DOHH2 (cell line): ENCODE measurements at regions not wholly inside any gene's neighbourhood (a gene's known extent, or its start where the extent isn't known, plus 50 kb on each side); places are given as distances from the start of the nearest gene placed in this dataset.

ENCODE experiments used
- H3F3A ChIP-seq: fragments of 200-600 bp; sonication (generic), shearing (Covaris generic); 2 replicates; pipeline ENCODE4 v1.6.0; 2016; ENCODE audit warnings: antibody characterized with exemption, mild to moderate bottlenecking; ENCODE audit not compliant: control insufficient read depth, insufficient read depth
- H3K27ac ChIP-seq: fragments of 200-600 bp; sonication (generic); 2 replicates; pipeline ENCODE4 v1.5.1; 2014; ENCODE audit warnings: low read depth, mild to moderate bottlenecking, low read length, moderate library complexity
- H3K27me3 ChIP-seq: fragments of 200-600 bp; sonication (generic); 2 replicates; pipeline ENCODE4 v1.6.1; 2014; ENCODE audit warnings: mild to moderate bottlenecking, low read length, mixed read lengths; ENCODE audit not compliant: control insufficient read depth
- H3K36me3 ChIP-seq: fragments of 200-600 bp; sonication (generic); 2 replicates; pipeline ENCODE4 v1.6.1; 2014; ENCODE audit warnings: mild to moderate bottlenecking, low read length, moderate library complexity, mixed read lengths; ENCODE audit not compliant: control insufficient read depth
- H3K4me1 ChIP-seq: fragments of 200-600 bp; sonication (generic); 2 replicates; pipeline ENCODE4 v1.6.1; 2014; ENCODE audit warnings: mild to moderate bottlenecking, low read length, mixed read lengths; ENCODE audit not compliant: control insufficient read depth
- H3K4me2 ChIP-seq: fragments of 200-600 bp; sonication (generic); 2 replicates; pipeline ENCODE4 v1.6.0; 2014; ENCODE audit warnings: mild to moderate bottlenecking, low read length, moderate library complexity
- H3K4me3 ChIP-seq: fragments of 200-600 bp; sonication (generic); 2 replicates; pipeline ENCODE4 v1.5.1; 2014; ENCODE audit warnings: mild to moderate bottlenecking, low read length, mixed read lengths
- H3K79me2 ChIP-seq: fragments of 200-600 bp; sonication (generic); 2 replicates; pipeline ENCODE4 v1.6.1; 2014; ENCODE audit warnings: mild to moderate bottlenecking, low read length, mixed read lengths; ENCODE audit not compliant: control insufficient read depth
- H3K9me2 ChIP-seq: fragments of 200-600 bp; sonication (generic); replicated peaks from 2 replicates; pipeline ENCODE4 v1.6.1; 2014; ENCODE audit warnings: mild to moderate bottlenecking, low read length, mixed read lengths; ENCODE audit not compliant: control insufficient read depth
- H3K9me3 ChIP-seq: fragments of 200-600 bp; sonication (generic); 2 replicates; pipeline ENCODE4 v1.6.1; 2014; ENCODE audit warnings: antibody characterized with exemption, low read length, mixed read lengths; ENCODE audit not compliant: control insufficient read depth, insufficient read depth
- H4K20me1 ChIP-seq: fragments of 200-600 bp; sonication (generic); 2 replicates; pipeline ENCODE4 v1.6.0; 2014; ENCODE audit warnings: low read depth, mild to moderate bottlenecking, antibody characterized with exemption, low read length, moderate library complexity; ENCODE audit not compliant: control insufficient read depth, insufficient read depth
- CTCF ChIP-seq: fragments of 200-600 bp; sonication (generic); IDR thresholded peaks from one replicate; pipeline ENCODE4 v1.5.1; 2014; ENCODE audit warnings: antibody characterized with exemption, mild to moderate bottlenecking, low read depth, low read length; ENCODE audit not compliant: poor library complexity, severe bottlenecking
- EZH2phosphoT487 ChIP-seq: fragments of 200-600 bp; sonication (generic); IDR thresholded peaks from 2 replicates; pipeline ENCODE4 v1.6.1; 2017; ENCODE audit warnings: borderline replicate concordance, mild to moderate bottlenecking, antibody characterized with exemption, low read length, moderate library complexity, mixed read lengths

DNA sequence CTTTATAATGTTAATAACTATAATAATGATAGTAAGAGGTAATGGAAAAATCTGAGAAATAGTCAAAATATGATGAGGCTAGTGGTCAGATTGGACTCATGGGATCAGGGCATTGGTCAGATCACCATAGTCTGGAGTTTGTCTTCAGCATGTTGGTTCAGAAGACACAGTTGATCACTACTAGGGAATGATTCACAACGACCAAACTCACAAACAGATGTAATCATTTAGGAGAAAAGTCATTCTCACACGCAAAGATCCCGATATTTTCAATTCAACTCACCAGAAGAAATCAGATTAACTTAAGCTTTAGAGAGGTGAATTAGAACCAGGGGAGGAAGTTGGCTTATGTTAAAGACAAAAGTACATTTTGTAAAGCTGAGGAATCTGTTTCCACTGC lies 131.8 kb downstream of the LURAP1L start:
- TF ChIP-seq EZH2phosphoT487, result no peak
- TF ChIP-seq CTCF, result no peak

DNA sequence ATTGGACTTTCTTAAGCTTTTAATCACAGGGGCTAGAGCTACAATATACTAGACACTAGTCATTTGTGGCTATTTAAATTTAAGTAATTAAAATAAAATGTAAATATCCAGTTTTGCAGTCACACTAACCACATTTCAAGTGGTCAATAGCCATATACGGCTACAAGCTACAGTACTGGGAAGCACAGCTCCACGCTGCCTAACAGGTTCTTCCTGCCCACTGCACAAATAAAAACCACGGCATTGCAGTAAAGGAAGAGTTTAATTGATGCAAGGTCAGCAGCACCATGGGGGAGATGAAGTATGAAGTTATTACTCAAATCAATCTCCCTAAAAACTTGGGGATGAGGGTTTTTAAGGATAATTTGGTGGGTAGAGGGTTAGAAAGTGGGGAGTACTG lies 134.1 kb downstream of the LURAP1L start:
- Histone ChIP-seq H3K9me3 (no peaks in the 10 kb centered on the region; the same call in 1 of the 2 replicates), H3K4me2 (no peak overlapping the region), H4K20me1 (no peaks in the 10 kb centered on the region), H3F3A (no peaks in the 10 kb centered on the region), H3K4me1 (no peaks in the 10 kb centered on the region), H3K27me3 (no peaks in the 10 kb centered on the region), H3K9me2 (no peaks in the 10 kb centered on the region), H3K4me3 (no peak overlapping the region), H3K27ac (no peak overlapping the region), H3K36me3 (no peaks in the 10 kb centered on the region), H3K79me2 (no peaks in the 10 kb centered on the region)
- TF ChIP-seq CTCF (no peak), EZH2phosphoT487 (no peak)

More for the DNA sequence above, 131.8 kb downstream of the LURAP1L start:
- H3K79me2 ChIP-seq, result no peaks in the 10 kb centered on the region
- H3F3A ChIP-seq, result no peaks in the 10 kb centered on the region
- H3K27ac ChIP-seq, result no peak overlapping the region
- no peak overlapping the region for H3K4me2 ChIP-seq
- no peak overlapping the region for H3K4me3 ChIP-seq
- no peaks in the 10 kb centered on the region for H3K4me1 ChIP-seq
- no peaks in the 10 kb centered on the region; the same call in 1 of the 2 replicates for H3K9me3 ChIP-seq
- no peaks in the 10 kb centered on the region for H3K36me3 ChIP-seq
- no peaks in the 10 kb centered on the region for H3K27me3 ChIP-seq
- no peaks in the 10 kb centered on the region for H3K9me2 ChIP-seq
- no peaks in the 10 kb centered on the region for H4K20me1 ChIP-seq

DNA sequence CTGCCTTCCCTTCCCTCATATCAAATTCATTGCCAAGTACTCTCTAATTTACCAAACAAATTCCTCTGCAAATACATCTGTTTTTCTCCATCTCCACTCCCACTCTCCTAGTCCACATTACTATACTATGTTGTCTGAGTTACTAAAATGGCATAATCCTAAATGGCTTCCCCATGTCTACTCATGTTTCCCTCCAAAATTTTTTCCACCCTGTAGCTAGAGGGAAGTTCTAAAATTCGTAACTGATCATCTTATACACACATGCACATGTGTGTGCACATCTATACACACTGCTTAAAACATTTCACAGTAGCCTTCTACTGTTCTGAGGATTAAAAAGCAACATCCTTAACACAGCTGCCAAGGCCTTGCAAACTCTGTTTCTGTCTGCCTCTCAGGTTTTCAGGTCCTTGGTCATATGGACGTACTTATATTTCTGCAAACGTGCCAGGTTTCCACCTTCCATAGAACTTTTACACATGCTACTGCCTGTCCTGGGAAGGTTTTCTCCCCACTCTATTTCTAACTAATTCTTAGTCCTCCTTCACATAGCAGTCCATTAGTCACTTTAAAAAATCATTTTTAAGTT lies 140.6 kb downstream of the LURAP1L start:
- Histone ChIP-seq H3K9me3 (no peaks in the 10 kb centered on the region), H3F3A (no peaks in the 10 kb centered on the region), H3K36me3 (no peaks in the 10 kb centered on the region), H3K27ac (no peak overlapping the region), H3K27me3 (no peaks in the 10 kb centered on the region), H3K4me1 (no peaks in the 10 kb centered on the region), H3K4me2 (no peak overlapping the region), H4K20me1 (no peaks in the 10 kb centered on the region), H3K9me2 (no peaks in the 10 kb centered on the region), H3K4me3 (no peak overlapping the region), H3K79me2 (no peaks in the 10 kb centered on the region)
- TF ChIP-seq EZH2phosphoT487 (no peak), CTCF (no peak)
